ENCODE measurements at regions not wholly inside any gene's neighbourhood (a gene's known extent, or its start where the extent isn't known, plus 50 kb on each side); places are given as distances from the start of the nearest gene placed in this dataset.

DNA sequence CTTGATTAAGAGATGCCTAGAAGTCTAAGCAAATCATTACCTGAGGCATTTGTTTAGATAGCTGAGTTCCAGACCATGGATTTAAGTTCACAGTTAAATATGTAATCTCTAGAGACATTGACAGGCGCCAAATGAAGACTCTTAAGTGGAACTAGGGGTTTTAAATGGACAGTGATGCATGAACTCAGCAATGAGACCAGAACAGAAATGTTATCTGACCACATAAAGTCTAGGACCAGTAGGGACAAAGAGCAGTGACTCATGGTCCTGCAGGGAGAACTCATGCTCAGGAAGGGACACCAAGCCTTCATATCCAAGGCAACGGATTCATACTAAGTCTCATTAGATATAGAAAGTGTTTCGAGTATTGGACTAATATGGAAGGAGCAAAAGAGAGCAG is 152.3 kb downstream of the PPARGC1A start:
- TF ChIP-seq POLR2A (IDR thresholded peaks at IDR 0.05; ENCODE audit: low read length) (no peak), GATA1 (IDR thresholded peaks at IDR 0.05; ENCODE audit: low read depth, low read length) (no peak)

Data from erythroblast (primary cell).